Neutrophil (primary cell): ENCODE measurements at regions not wholly inside any gene's neighbourhood (a gene's known extent, or its start where the extent isn't known, plus 50 kb on each side); places are given as distances from the start of the nearest gene placed in this dataset.
"Not testable (repeated sequence)": the region's sequence is repeated elsewhere in the genome, so short reads cannot be mapped to it uniquely, and the experiment has no call there.

ENCODE experiments used
- H3K27ac ChIP-seq: fragments of 200-600 bp; sonication (generic); 2 replicates; pipeline ENCODE4 v1.5.1; 2016; ENCODE audit warnings: mild to moderate bottlenecking, moderate library complexity
- H3K27me3 ChIP-seq: fragments of 200-600 bp; sonication (generic); 2 replicates; pipeline ENCODE4 v1.6.0; 2016; ENCODE audit warnings: mild to moderate bottlenecking
- H3K36me3 ChIP-seq: fragments of 200-600 bp; sonication (generic); 2 replicates; pipeline ENCODE4 v1.5.1; 2017
- H3K4me1 ChIP-seq, 2 experiments: fragments of 200-600 bp in 1 of 2; sonication (generic) in 1 of 2; 1 replicate in 1 of 2; 2 replicates in 1 of 2; pipeline versions ENCODE4 v1.5.1 to v1.6.1; 2013 to 2016; ENCODE audit warnings: low read depth in 1 of 2, low read length in 1 of 2, mild to moderate bottlenecking in 1 of 2, moderate library complexity in 1 of 2; ENCODE audit not compliant: control insufficient read depth in 1 of 2, insufficient read depth in 1 of 2
- H3K4me3 ChIP-seq, 2 experiments: fragments of 200-600 bp in 1 of 2; sonication (generic) in 1 of 2; 1 replicate in 1 of 2; 2 replicates in 1 of 2; pipeline ENCODE4 v1.5.1; 2013 to 2016; ENCODE audit warnings: low read depth in 1 of 2, low read length in 1 of 2, mild to moderate bottlenecking in 1 of 2, moderate library complexity in 1 of 2
- H3K9me3 ChIP-seq: fragments of 200-600 bp; sonication (generic); 2 replicates; pipeline ENCODE4 v1.5.1; 2016
- CTCF ChIP-seq: fragments of 200-600 bp; sonication (generic); IDR thresholded peaks from 2 replicates; pipeline ENCODE4 v1.5.1; 2016; ENCODE audit warnings: antibody characterized with exemption

GRCh38 chr12:96085475-96085874, 50.1 kb upstream of the LTA4H start:
- no peak for TF ChIP-seq CTCF
- Histone ChIP-seq H3K4me1 (no peaks in the 10 kb centered on the region), H3K4me3 (no peak overlapping the region), H3K27me3 (no peaks in the 10 kb centered on the region), H3K27ac (no peak overlapping the region), H3K9me3 (no peaks in the 10 kb centered on the region), H3K36me3 (no peaks in the 10 kb centered on the region)

GRCh38 chr12:96086190-96086589, 50.8 kb upstream of the LTA4H start:
- H3K36me3 ChIP-seq, H3K4me1 ChIP-seq, H3K27ac ChIP-seq, H3K27me3 ChIP-seq, H3K9me3 ChIP-seq, H3K4me3 ChIP-seq: not testable (repeated sequence)

GRCh38 chr12:96091833-96092232, 56.4 kb upstream of the LTA4H start:
- Histone ChIP-seq H3K4me1 (peaks cover 9 to 14% of the 10 kb centered on the region in 2 experiments), H3K36me3 (no peaks in the 10 kb centered on the region), H3K9me3 (no peaks in the 10 kb centered on the region), H3K27me3 (no peaks in the 10 kb centered on the region), H3K4me3 (no peak overlapping the region), H3K27ac (no peak overlapping the region)
- no peak for TF ChIP-seq CTCF

- H3K27ac ChIP-seq, result peak overlapping the region; percentile 7
- H3K27me3 ChIP-seq, result no peaks in the 10 kb centered on the region
- no peaks in the 10 kb centered on the region for H3K36me3 ChIP-seq
- peaks cover 9 to 14% of the 10 kb centered on the region in 2 experiments for H3K4me1 ChIP-seq
- no peak for TF ChIP-seq CTCF
- no peak overlapping the region for H3K4me3 ChIP-seq
- no peaks in the 10 kb centered on the region for H3K9me3 ChIP-seq
Measured at GRCh38 chr12:96093543-96094196, 58.3 kb upstream of the LTA4H start.

GRCh38 chr12:96094201-96094600, 58.8 kb upstream of the LTA4H start:
- Histone ChIP-seq H3K27me3 (no peaks in the 10 kb centered on the region), H3K9me3 (no peaks in the 10 kb centered on the region), H3K36me3 (no peaks in the 10 kb centered on the region), H3K4me3 (no peak overlapping the region), H3K4me1 (peaks cover 9 to 14% of the 10 kb centered on the region in 2 experiments), H3K27ac (peak overlapping the region; percentile 7)
- TF ChIP-seq CTCF, result no peak

GRCh38 chr12:96098631-96099030, 63.2 kb upstream of the LTA4H start:
- Histone ChIP-seq H3K36me3 (no peaks in the 10 kb centered on the region), H3K4me1 (peaks cover 19 to 20% of the 10 kb centered on the region in 2 experiments), H3K9me3 (no peaks in the 10 kb centered on the region), H3K4me3 (no peak overlapping the region), H3K27me3 (no peaks in the 10 kb centered on the region), H3K27ac (no peak overlapping the region)
- TF ChIP-seq CTCF, result no peak
